OCI-LY7 (cell line): ENCODE measurements at regions not wholly inside any gene's neighbourhood (a gene's known extent, or its start where the extent isn't known, plus 50 kb on each side); places are given as distances from the start of the nearest gene placed in this dataset.

Source experiments
- BruUV-seq: library from RNA; stranded (reverse); fragments of 400-500 nt; replicated peaks from 2 replicates; lab custom pipeline; 2021; lab: Mats Ljungman, UMichigan
- CTCF ChIA-PET: fragments of 300-600 bp; sonication (Branson Sonifier 250); formaldehyde crosslinking; loops from one replicate; lab custom pipeline; 2022; ENCODE audit warnings: antibody characterized with exemption; ENCODE audit not compliant: unreplicated experiment; lab: Charles Lee
- POLR2A ChIA-PET: fragments of 300-600 bp; sonication (Branson Sonifier 250); formaldehyde crosslinking; loops from one replicate; lab custom pipeline; 2022; ENCODE audit warnings: antibody characterized with exemption; lab: Charles Lee
- DNase-seq: peaks from one replicate; pipeline ENCODE4 v3.0.0-alpha.2; 2015; ENCODE audit warnings: low spot score
- H2AFZ ChIP-seq: fragments of 200-600 bp; sonication (generic), shearing (Covaris generic); 2 replicates; pipeline ENCODE4 v1.6.1; 2014; ENCODE audit warnings: mild to moderate bottlenecking, antibody characterized with exemption, low read length, moderate library complexity
- H3K27ac ChIP-seq: fragments of 200-600 bp; sonication (generic); 2 replicates; pipeline ENCODE4 v1.5.1; 2014; ENCODE audit warnings: mixed run types, low read depth, mild to moderate bottlenecking, moderate library complexity, low read length, inconsistent platforms; ENCODE audit not compliant: poor library complexity, severe bottlenecking
- H3K36me3 ChIP-seq: fragments of 200-600 bp; sonication (generic); 2 replicates; pipeline ENCODE4 v1.6.1; 2014; ENCODE audit warnings: mild to moderate bottlenecking, antibody characterized with exemption, low read length, moderate library complexity, mixed read lengths; ENCODE audit not compliant: insufficient read depth
- H3K4me1 ChIP-seq: fragments of 200-600 bp; sonication (generic); 2 replicates; pipeline ENCODE4 v1.5.1; 2014; ENCODE audit warnings: mild to moderate bottlenecking, low read length; ENCODE audit not compliant: insufficient read depth, poor library complexity, severe bottlenecking
- H3K4me2 ChIP-seq: fragments of 200-600 bp; sonication (generic); 2 replicates; pipeline ENCODE4 v1.6.1; 2014; ENCODE audit warnings: mild to moderate bottlenecking, low read length
- H3K4me3 ChIP-seq: fragments of 200-600 bp; sonication (generic); 2 replicates; pipeline ENCODE4 v1.5.1; 2014; ENCODE audit warnings: mild to moderate bottlenecking, low read depth, low read length; ENCODE audit not compliant: poor library complexity, severe bottlenecking
- H3K79me2 ChIP-seq: fragments of 200-600 bp; sonication (generic); 2 replicates; pipeline ENCODE4 v1.6.1; 2016; ENCODE audit warnings: low read depth, mild to moderate bottlenecking, low read length, moderate library complexity, mixed read lengths; ENCODE audit not compliant: insufficient read depth
- H3K9me2 ChIP-seq: fragments of 200-600 bp; sonication (generic); 2 replicates; pipeline ENCODE4 v1.6.1; 2016; ENCODE audit warnings: mild to moderate bottlenecking, low read length, mixed read lengths; ENCODE audit not compliant: insufficient read depth
- H3K9me3 ChIP-seq: fragments of 200-600 bp; sonication (generic); 2 replicates; pipeline ENCODE4 v1.6.1; 2014; ENCODE audit warnings: mild to moderate bottlenecking, mixed run types, low read length, mixed read lengths
- H4K20me1 ChIP-seq: fragments of 200-600 bp; sonication (generic); 2 replicates; pipeline ENCODE4 v1.6.1; 2014; ENCODE audit warnings: mild to moderate bottlenecking, antibody characterized with exemption, low read length, moderate library complexity, mixed read lengths; ENCODE audit not compliant: insufficient read depth
- CTCF ChIP-seq: fragments of 200-600 bp; sonication (generic); conservative IDR thresholded peaks from 2 replicates; pipeline ENCODE4 v1.5.1; 2014; ENCODE audit warnings: mild to moderate bottlenecking, antibody characterized with exemption, low read length, moderate library complexity, mixed read lengths
- EZH2phosphoT487 ChIP-seq: fragments of 200-600 bp; sonication (generic); IDR thresholded peaks from 2 replicates; pipeline ENCODE4 v1.6.1; 2018; ENCODE audit warnings: low read depth, borderline replicate concordance, mild to moderate bottlenecking, mixed run types, antibody characterized with exemption, low read length, moderate library complexity, mixed read lengths
- intact Hi-C: fragments of 100-400 bp; cut with micrococcal nuclease; formaldehyde crosslinking; loops from one replicate; pipeline ENCODE4 v1.10.0; 2022; ENCODE audit not compliant: unreplicated experiment

- DNase-seq = no peak
- Histone ChIP-seq H3K4me2 (no peak overlapping the region), H2AFZ (no peak overlapping the region), H3K4me3 (no peak overlapping the region), H3K27ac (no peak overlapping the region), H3K4me1 (no peaks in the 10 kb centered on the region), H3K9me2 (no peaks in the 10 kb centered on the region), H3K79me2 (no peaks in the 10 kb centered on the region), H3K9me3 (no peaks in the 10 kb centered on the region), H4K20me1 (no peaks in the 10 kb centered on the region), H3K36me3 (no peaks in the 10 kb centered on the region)
- intact Hi-C loops = no loop called here
- BruUV-seq = no TSS peak
- POLR2A ChIA-PET = no interaction called here
- CTCF ChIA-PET = no interaction called here
- TF ChIP-seq EZH2phosphoT487 (no peak), CTCF (no peak)
Observed at GRCh38 chr3:178090899-178091298, 445.3 kb upstream of the KCNMB2 start.

- Histone ChIP-seq H2AFZ (no peak overlapping the region), H3K4me2 (no peak overlapping the region), H3K4me3 (no peak overlapping the region), H3K9me3 (no peaks in the 10 kb centered on the region), H3K9me2 (no peaks in the 10 kb centered on the region), H3K4me1 (no peaks in the 10 kb centered on the region), H3K36me3 (no peaks in the 10 kb centered on the region), H3K79me2 (no peaks in the 10 kb centered on the region), H4K20me1 (no peaks in the 10 kb centered on the region), H3K27ac (no peak overlapping the region)
- POLR2A ChIA-PET = no interaction called here
- CTCF ChIA-PET = no interaction called here
- intact Hi-C loops = no loop called here
- BruUV-seq = no TSS peak
- no peak for TF ChIP-seq EZH2phosphoT487
- no peak for TF ChIP-seq CTCF
- DNase-seq = no peak
Observed at GRCh38 chr3:178095522-178095921, 440.7 kb upstream of the KCNMB2 start.

- POLR2A ChIA-PET = interaction anchor here (0.6 to 1.0 kb wide), 2 partner anchors 12 to 481 kb away, joined by 3 to 4 read pairs; no protein-coding TSS in a partner anchor
- Histone ChIP-seq H3K4me2 (no peak overlapping the region), H2AFZ (no peak overlapping the region), H3K4me1 (no peaks in the 10 kb centered on the region), H3K79me2 (no peaks in the 10 kb centered on the region), H3K36me3 (no peaks in the 10 kb centered on the region), H4K20me1 (no peaks in the 10 kb centered on the region), H3K4me3 (no peak overlapping the region), H3K9me3 (no peaks in the 10 kb centered on the region), H3K9me2 (no peaks in the 10 kb centered on the region), H3K27ac (no peak overlapping the region)
- CTCF ChIA-PET = no interaction called here
- BruUV-seq = no TSS peak
- no peak for DNase-seq
- intact Hi-C loops = no loop called here
- no peak for TF ChIP-seq EZH2phosphoT487
- TF ChIP-seq CTCF = no peak
Observed at GRCh38 chr3:178096955-178097354, 439.3 kb upstream of the KCNMB2 start.
